Liver (tissue), 8 donors: ENCODE measurements at regions not wholly inside any gene's neighbourhood (a gene's known extent, or its start where the extent isn't known, plus 50 kb on each side); places are given as distances from the start of the nearest gene placed in this dataset.
"Not testable (repeated sequence)": the region's sequence is repeated elsewhere in the genome, so short reads cannot be mapped to it uniquely, and the experiment has no call there.

Experiments used
- DNase-seq: peaks from one replicate; pipeline ENCODE4 v3.0.0-alpha.2; 2017; ENCODE audit warnings: low spot score
- H3K27ac ChIP-seq, 2 donors: one replicate each; pipeline ENCODE4 v1.7.0; 2013; ENCODE audit warnings: inconsistent platforms in 2 of 2, low read length in 2 of 2, control low read depth in 1 of 2, low read depth in 1 of 2, mild to moderate bottlenecking in 1 of 2
- H3K27me3 ChIP-seq, 4 donors: one replicate each; pipeline versions ENCODE4 v1.6.1 to v1.7.0; 2013; ENCODE audit warnings: low read length in 3 of 4, inconsistent platforms in 1 of 4, mild to moderate bottlenecking in 1 of 4, moderate library complexity in 1 of 4; ENCODE audit not compliant: control insufficient read depth in 4 of 4, insufficient read depth in 4 of 4
- H3K36me3 ChIP-seq, 4 donors: one replicate each; pipeline versions ENCODE4 v1.6.1 to v1.7.0; 2013; ENCODE audit warnings: low read length in 3 of 4, mild to moderate bottlenecking in 3 of 4, low read depth in 1 of 4, moderate library complexity in 1 of 4; ENCODE audit not compliant: control insufficient read depth in 4 of 4, insufficient read depth in 3 of 4
- H3K4me1 ChIP-seq, 4 donors: one replicate each; pipeline versions ENCODE4 v1.6.1 to v1.7.0; 2013; ENCODE audit warnings: low read length in 3 of 4, mild to moderate bottlenecking in 3 of 4, moderate library complexity in 1 of 4; ENCODE audit not compliant: control insufficient read depth in 4 of 4, insufficient read depth in 4 of 4
- H3K4me3 ChIP-seq, 3 donors: one replicate each; pipeline versions ENCODE4 v1.6.1 to v1.7.0; 2013; ENCODE audit warnings: low read length in 3 of 3, control low read depth in 1 of 3, low read depth in 1 of 3, mild to moderate bottlenecking in 1 of 3
- H3K9ac ChIP-seq, 2 donors: one replicate each; pipeline ENCODE4 v1.7.0; 2013; ENCODE audit warnings: low read length in 2 of 2, mild to moderate bottlenecking in 2 of 2, moderate library complexity in 2 of 2, control low read depth in 1 of 2, low read depth in 1 of 2
- H3K9me3 ChIP-seq, 4 donors: one replicate each; pipeline versions ENCODE4 v1.6.1 to v1.7.0; 2013; ENCODE audit warnings: low read length in 3 of 4; ENCODE audit not compliant: control insufficient read depth in 4 of 4
- ATF3 ChIP-seq: IDR thresholded peaks from 2 replicates; pipeline ENCODE4 v1.6.1; 2016; ENCODE audit warnings: antibody characterized with exemption
- CTCF ChIP-seq: fragments of 150-350 bp; IDR thresholded peaks from 2 replicates; pipeline ENCODE4 v1.5.1; 2017; ENCODE audit warnings: improper control_type of control experiment, low read depth, low read length; ENCODE audit not compliant: missing input control
- EGR1 ChIP-seq, 2 donors: IDR thresholded peaks; 2 replicates each; pipeline ENCODE4 v1.6.1; 2016 to 2018; ENCODE audit warnings: antibody characterized with exemption in 2 of 2, low read depth in 2 of 2
- FOXA1 ChIP-seq: IDR thresholded peaks from 2 replicates; pipeline ENCODE4 v1.6.1; 2016; ENCODE audit warnings: antibody characterized with exemption
- FOXA2 ChIP-seq: IDR thresholded peaks from 2 replicates; pipeline ENCODE4 v1.6.1; 2016; ENCODE audit warnings: antibody characterized with exemption
- GABPA ChIP-seq, 2 donors: IDR thresholded peaks in 1 of 2; conservative IDR thresholded peaks in 1 of 2; 2 replicates each; pipeline ENCODE4 v1.6.1; 2016; ENCODE audit warnings: antibody characterized with exemption in 2 of 2, mild to moderate bottlenecking in 1 of 2, moderate library complexity in 1 of 2
- HNF4G ChIP-seq: IDR thresholded peaks from 2 replicates; pipeline ENCODE4 v1.6.1; 2016; ENCODE audit warnings: antibody characterized with exemption
- MAX ChIP-seq: IDR thresholded peaks from 2 replicates; pipeline ENCODE4 v1.6.1; 2016; ENCODE audit warnings: antibody characterized with exemption
- NR2F2 ChIP-seq: IDR thresholded peaks from 2 replicates; pipeline ENCODE4 v1.6.1; 2016; ENCODE audit warnings: antibody characterized with exemption
- REST ChIP-seq: IDR thresholded peaks from 2 replicates; pipeline ENCODE4 v1.6.1; 2016; ENCODE audit warnings: antibody characterized with exemption, mild to moderate bottlenecking
- RXRA ChIP-seq, 2 donors: IDR thresholded peaks; 2 replicates each; pipeline ENCODE4 v1.6.1; 2017 to 2018; ENCODE audit warnings: antibody characterized with exemption in 2 of 2, mild to moderate bottlenecking in 1 of 2
- SP1 ChIP-seq: IDR thresholded peaks from 2 replicates; pipeline ENCODE4 v1.6.1; 2018; ENCODE audit warnings: antibody characterized with exemption, mild to moderate bottlenecking
- TAF1 ChIP-seq: conservative IDR thresholded peaks from 2 replicates; pipeline ENCODE4 v1.6.1; 2016; ENCODE audit warnings: antibody characterized with exemption, mild to moderate bottlenecking
- YY1 ChIP-seq: IDR thresholded peaks from 2 replicates; pipeline ENCODE4 v1.6.1; 2016; ENCODE audit warnings: antibody characterized with exemption, mild to moderate bottlenecking
- ZBTB33 ChIP-seq: IDR thresholded peaks from 2 replicates; pipeline ENCODE4 v1.6.1; 2016; ENCODE audit warnings: antibody characterized with exemption
- WGBS: extraction: QIAGEN DNeasy Blood & Tissue Kit; methylation state at CpG from one replicate; pipeline ENCODE4 v1.1.7; 2013; 5-methylcytosine and 5-hydroxymethylcytosine counted together
- donor health status: healthy.
- donor health status: healthy.
- donor health status: healthy.
- donor health status: healthy.
- donor health status: healthy.

- H3K9ac ChIP-seq, result no peak overlapping the region
- H3K4me3 ChIP-seq, result no peak overlapping the region
- H3K27ac ChIP-seq, result no peak overlapping the region
- TF ChIP-seq ATF3 (no peak), FOXA2 (no peak), TAF1 (no peak), RXRA (IDR thresholded peaks at IDR 0.05) (no peak)
- no peaks in the 10 kb centered on the region for H3K4me1 ChIP-seq
- H3K9me3 ChIP-seq, result peaks cover 0 to 3% (median 0%) of the 10 kb centered on the region in 4 donors
- no peak for DNase-seq
- no peaks in the 10 kb centered on the region for H3K36me3 ChIP-seq
- peaks cover 0 to 3% (median 0%) of the 10 kb centered on the region in 4 donors for H3K27me3 ChIP-seq
- 79% methylated on average over 3 of the region's 3 CpGs for WGBS
These were observed 222.2 kb downstream of the WNT5A start for GRCh38 chr3:55264919-55265318.

GRCh38 chr3:55252921-55253320, 234.2 kb downstream of the WNT5A start:
- no peak overlapping the region for H3K9ac ChIP-seq
- DNase-seq, result no peak
- no peaks in the 10 kb centered on the region for H3K4me1 ChIP-seq
- no peaks in the 10 kb centered on the region for H3K9me3 ChIP-seq
- H3K27ac ChIP-seq, result no peak overlapping the region
- H3K4me3 ChIP-seq, result no peak overlapping the region
- H3K36me3 ChIP-seq, result no peaks in the 10 kb centered on the region
- no peak for TF ChIP-seq ZBTB33
- TF ChIP-seq NR2F2, result no peak
- TF ChIP-seq EGR1 (IDR thresholded peaks at IDR 0.05; ENCODE audit: low read depth in 2 of 2), result no peak
- TF ChIP-seq FOXA2, result no peak
- TF ChIP-seq GABPA (IDR thresholded peaks at IDR 0.05 in 1 of 2, conservative IDR thresholded peaks at IDR 0.05 in 1 of 2), result no peak
- no peak for TF ChIP-seq MAX
- no peak for TF ChIP-seq TAF1
- TF ChIP-seq ATF3, result no peak
- TF ChIP-seq RXRA (IDR thresholded peaks at IDR 0.05), result no peak
- TF ChIP-seq YY1, result no peak
- no peak for TF ChIP-seq REST
- TF ChIP-seq CTCF, result no peak
- no peak for TF ChIP-seq FOXA1
- TF ChIP-seq SP1, result no peak
- TF ChIP-seq HNF4G, result no peak
- no peaks in the 10 kb centered on the region for H3K27me3 ChIP-seq

GRCh38 chr3:55249156-55249555, 237.9 kb downstream of the WNT5A start:
- not testable (repeated sequence) for H3K4me1 ChIP-seq, H3K36me3 ChIP-seq, H3K9ac ChIP-seq, DNase-seq, H3K4me3 ChIP-seq, H3K9me3 ChIP-seq, H3K27me3 ChIP-seq, H3K27ac ChIP-seq
- WGBS, result 85% methylated on average over 6 of the region's 6 CpGs
